ENCODE measurements at regions not wholly inside any gene's neighbourhood (a gene's known extent, or its start where the extent isn't known, plus 50 kb on each side); places are given as distances from the start of the nearest gene placed in this dataset.

- H3K9me3 ChIP-seq, result no peaks in the 10 kb centered on the region
- DNase-seq, result no peak
- H3K36me3 ChIP-seq, result no peaks in the 10 kb centered on the region
- no peaks in the 10 kb centered on the region for H3K4me1 ChIP-seq
- H3K4me3 ChIP-seq, result no peak overlapping the region
- TF ChIP-seq CTCF (IDR thresholded peaks at IDR 0.05), result no peak
- no peak for TF ChIP-seq POLR2A (IDR thresholded peaks at IDR 0.05)
- H3K27ac ChIP-seq, result no peak overlapping the region
- no peaks in the 10 kb centered on the region for H3K27me3 ChIP-seq
- intact Hi-C loops (cut with DNase I; ENCODE audit: low total_unique reads), result no loop called here
Observed at GRCh38 chr10:107657851-107658250, 493.3 kb upstream of the SORCS1 start.

- Histone ChIP-seq H3K4me3 (no peak overlapping the region), H3K9me3 (no peaks in the 10 kb centered on the region), H3K27me3 (no peaks in the 10 kb centered on the region), H3K36me3 (no peaks in the 10 kb centered on the region), H3K4me1 (no peaks in the 10 kb centered on the region), H3K27ac (no peak overlapping the region)
- intact Hi-C loops (cut with DNase I; ENCODE audit: low total_unique reads), result no loop called here
- TF ChIP-seq CTCF (IDR thresholded peaks at IDR 0.05) (no peak), POLR2A (IDR thresholded peaks at IDR 0.05) (no peak)
- DNase-seq, result no peak
Observed at GRCh38 chr10:107656932-107657331, 492.4 kb upstream of the SORCS1 start.

- intact Hi-C loops (cut with DNase I; ENCODE audit: low total_unique reads), result no loop called here
- peak overlapping the region in 1 of 2 donors; percentile 47 for H3K27ac ChIP-seq
Observed at GRCh38 chr10:107653832-107654287, 489.4 kb upstream of the SORCS1 start.

GRCh38 chr10:107650939-107651338 lies 486.4 kb upstream of the SORCS1 start:
- intact Hi-C loops (cut with DNase I; ENCODE audit: low total_unique reads), result no loop called here
- H3K27me3 ChIP-seq, result no peaks in the 10 kb centered on the region

More at GRCh38 chr10:107653832-107654287, 489.4 kb upstream of the SORCS1 start:
- no peak for TF ChIP-seq CTCF (IDR thresholded peaks at IDR 0.05)
- TF ChIP-seq POLR2A (IDR thresholded peaks at IDR 0.05), result no peak
- Histone ChIP-seq H3K27me3 (no peaks in the 10 kb centered on the region), H3K9me3 (no peaks in the 10 kb centered on the region), H3K4me3 (peak overlapping the region; percentile 11 to 20), H3K4me1 (no peaks in the 10 kb centered on the region), H3K36me3 (no peaks in the 10 kb centered on the region)
- DNase-seq, result no peak

GRCh38 chr10:107649249-107649648 lies 484.7 kb upstream of the SORCS1 start:
- intact Hi-C loops (cut with DNase I; ENCODE audit: low total_unique reads), result no loop called here
- H3K9me3 ChIP-seq, result no peaks in the 10 kb centered on the region
- no peak overlapping the region for H3K27ac ChIP-seq
- no peaks in the 10 kb centered on the region for H3K27me3 ChIP-seq
- H3K36me3 ChIP-seq, result no peaks in the 10 kb centered on the region
- no peak for TF ChIP-seq CTCF (IDR thresholded peaks at IDR 0.05)
- no peak for TF ChIP-seq POLR2A (IDR thresholded peaks at IDR 0.05)
- H3K4me1 ChIP-seq, result no peaks in the 10 kb centered on the region
- DNase-seq, result no peak
- no peak overlapping the region for H3K4me3 ChIP-seq

More at GRCh38 chr10:107650939-107651338, 486.4 kb upstream of the SORCS1 start:
- Histone ChIP-seq H3K27ac (no peak overlapping the region), H3K4me1 (no peaks in the 10 kb centered on the region), H3K9me3 (no peaks in the 10 kb centered on the region), H3K4me3 (no peak overlapping the region), H3K36me3 (no peaks in the 10 kb centered on the region)
- TF ChIP-seq CTCF (IDR thresholded peaks at IDR 0.05) (no peak), POLR2A (IDR thresholded peaks at IDR 0.05) (no peak)
- DNase-seq, result no peak

All from uterus (tissue), 3 donors.